Gastrocnemius medialis (tissue), 4 donors: ENCODE measurements at regions not wholly inside any gene's neighbourhood (a gene's known extent, or its start where the extent isn't known, plus 50 kb on each side); places are given as distances from the start of the nearest gene placed in this dataset.

Experiments
- ATAC-seq, 2 donors: fragments of 150-250 bp; one replicate each; pipeline ENCODE4 v1.9.1; 2016
- DNase-seq, 2 donors: peaks; one replicate each; pipeline ENCODE4 v3.0.0-alpha.2; 2019
- H3K27ac ChIP-seq, 4 donors: fragments of 200-600 bp; sonication (generic); 1 replicate in 1 of 4; 2 replicates in 3 of 4; pipeline ENCODE4 v1.5.1; 2016 to 2018; ENCODE audit warnings: mild to moderate bottlenecking in 2 of 4, moderate library complexity in 1 of 4
- H3K27me3 ChIP-seq, 3 donors: fragments of 200-600 bp; sonication (generic) in 2 of 3; 1 replicate in 1 of 3; 2 replicates in 2 of 3; pipeline versions ENCODE4 v1.5.1 to v1.6.0; 2016 to 2019; ENCODE audit warnings: mild to moderate bottlenecking in 1 of 3, moderate library complexity in 1 of 3
- H3K36me3 ChIP-seq, 2 donors: fragments of 200-600 bp; sonication (generic) in 1 of 2; one replicate each; pipeline ENCODE4 v1.5.1; 2017 to 2018
- H3K4me1 ChIP-seq, 2 donors: fragments of 200-600 bp; sonication (generic) in 1 of 2; one replicate each; pipeline ENCODE4 v1.5.1; 2016 to 2017; ENCODE audit warnings: mild to moderate bottlenecking in 2 of 2
- H3K4me3 ChIP-seq, 4 donors: fragments of 200-600 bp; sonication (generic) in 3 of 4; 1 replicate in 1 of 4; 2 replicates in 3 of 4; pipeline ENCODE4 v1.5.1; 2016 to 2019; ENCODE audit warnings: mild to moderate bottlenecking in 2 of 4
- H3K9me3 ChIP-seq, 3 donors: fragments of 200-600 bp; sonication (generic) in 2 of 3; 1 replicate in 1 of 3; 2 replicates in 2 of 3; pipeline ENCODE4 v1.5.1; 2016 to 2019
- POLR2A ChIP-seq, 2 donors: fragments of 450-650 bp; IDR thresholded peaks; one replicate each; pipeline ENCODE4 v1.6.1; 2017; ENCODE audit warnings: antibody characterized with exemption in 2 of 2, mild to moderate bottlenecking in 2 of 2, moderate library complexity in 2 of 2
- in situ Hi-C, 4 donors: fragments of 200-750 bp; cut with MboI; loops; one replicate each; pipeline versions ENCODE4 v1.15.0 to v1.8.0; 2017; ENCODE audit warnings: low sequenced_read_pairs in 4 of 4
- intact Hi-C: fragments of 100-400 bp; cut with DNase I; formaldehyde crosslinking; loops from one replicate; pipeline ENCODE4 v1.15.1; 2023; ENCODE audit warnings: low total_unique reads
- TF ChIP-seq, protein P1 (sequence below), 5 experiments: fragments of 450-650 bp in 3 of 5; fragments of 200-600 bp in 2 of 5; sonication (generic) in 2 of 5; IDR thresholded peaks in 4 of 5; conservative IDR thresholded peaks in 1 of 5; 1 replicate in 4 of 5; 2 replicates in 1 of 5; pipeline ENCODE4 v1.5.1; 2016 to 2019; ENCODE audit warnings: antibody characterized with exemption in 5 of 5, mild to moderate bottlenecking in 3 of 5, moderate library complexity in 3 of 5

DNA sequence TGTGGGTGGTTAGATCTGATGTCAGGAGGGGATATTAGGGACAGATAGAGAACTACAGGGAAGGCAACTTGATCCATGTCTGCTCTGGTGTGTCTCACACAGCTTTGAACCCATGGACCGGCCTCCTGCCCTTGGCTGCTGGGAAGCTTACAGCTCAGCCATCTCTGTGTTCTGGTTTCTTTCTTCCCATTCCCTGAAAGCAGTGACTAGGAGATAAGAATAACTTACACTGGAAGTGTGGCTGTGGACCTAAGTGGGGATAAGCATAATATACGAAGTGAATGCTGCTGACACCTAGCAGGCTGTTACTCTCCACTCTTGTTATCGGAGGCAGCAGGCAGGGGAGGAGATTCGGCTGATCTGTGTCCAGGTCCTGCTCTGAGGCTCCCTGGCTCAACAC is 282.3 kb upstream of the TUT7 start:
- DNase-seq (no peak), ATAC-seq (no peak)
- no peaks in the 10 kb centered on the region for H3K27me3 ChIP-seq
- H3K4me3 ChIP-seq: no peak overlapping the region
- H3K9me3 ChIP-seq: no peaks in the 10 kb centered on the region
- no peak overlapping the region for H3K27ac ChIP-seq
- no peaks in the 10 kb centered on the region for H3K36me3 ChIP-seq
- intact Hi-C loops: no loop called here
- no peaks in the 10 kb centered on the region for H3K4me1 ChIP-seq
- in situ Hi-C loops: loop anchor here in 1 of 4 donors (25.0 kb wide), 2 partner anchors 101 to 676 kb away; no protein-coding TSS in a partner anchor
- TF ChIP-seq, protein P1, sequence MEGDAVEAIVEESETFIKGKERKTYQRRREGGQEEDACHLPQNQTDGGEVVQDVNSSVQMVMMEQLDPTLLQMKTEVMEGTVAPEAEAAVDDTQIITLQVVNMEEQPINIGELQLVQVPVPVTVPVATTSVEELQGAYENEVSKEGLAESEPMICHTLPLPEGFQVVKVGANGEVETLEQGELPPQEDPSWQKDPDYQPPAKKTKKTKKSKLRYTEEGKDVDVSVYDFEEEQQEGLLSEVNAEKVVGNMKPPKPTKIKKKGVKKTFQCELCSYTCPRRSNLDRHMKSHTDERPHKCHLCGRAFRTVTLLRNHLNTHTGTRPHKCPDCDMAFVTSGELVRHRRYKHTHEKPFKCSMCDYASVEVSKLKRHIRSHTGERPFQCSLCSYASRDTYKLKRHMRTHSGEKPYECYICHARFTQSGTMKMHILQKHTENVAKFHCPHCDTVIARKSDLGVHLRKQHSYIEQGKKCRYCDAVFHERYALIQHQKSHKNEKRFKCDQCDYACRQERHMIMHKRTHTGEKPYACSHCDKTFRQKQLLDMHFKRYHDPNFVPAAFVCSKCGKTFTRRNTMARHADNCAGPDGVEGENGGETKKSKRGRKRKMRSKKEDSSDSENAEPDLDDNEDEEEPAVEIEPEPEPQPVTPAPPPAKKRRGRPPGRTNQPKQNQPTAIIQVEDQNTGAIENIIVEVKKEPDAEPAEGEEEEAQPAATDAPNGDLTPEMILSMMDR (IDR thresholded peaks at IDR 0.05 in 4 of 5, conservative IDR thresholded peaks at IDR 0.05 in 1 of 5): no peak
- no peak for TF ChIP-seq POLR2A (IDR thresholded peaks at IDR 0.05)

DNA sequence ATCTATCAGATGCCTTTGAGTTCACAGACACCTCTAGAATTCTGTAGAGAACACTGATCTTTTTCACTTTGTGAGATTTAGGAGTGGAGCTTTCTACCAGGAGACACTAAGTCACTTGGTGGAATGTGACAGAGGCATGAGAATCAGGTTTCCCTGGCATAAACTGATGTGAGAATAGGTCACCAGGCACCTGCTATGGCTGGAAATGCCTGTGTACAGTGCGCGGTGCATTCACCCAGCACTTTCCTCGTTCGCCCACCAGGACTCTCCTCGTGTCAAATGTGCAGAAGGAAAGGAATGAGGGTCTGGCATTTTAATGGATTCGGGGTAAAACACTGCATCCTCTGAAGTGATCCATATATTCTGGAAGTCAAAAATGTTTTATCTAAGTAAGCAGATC is 281.8 kb upstream of the TUT7 start:
- in situ Hi-C loops (loop anchor here in 1 of 4 donors (25.0 kb wide), 2 partner anchors 101 to 676 kb away; no protein-coding TSS in a partner anchor), intact Hi-C loops (no loop called here)
- TF ChIP-seq, protein P1 (IDR thresholded peaks at IDR 0.05 in 4 of 5, conservative IDR thresholded peaks at IDR 0.05 in 1 of 5): no peak
- no peaks in the 10 kb centered on the region for H3K9me3 ChIP-seq
- no peaks in the 10 kb centered on the region for H3K27me3 ChIP-seq
- H3K4me1 ChIP-seq: no peaks in the 10 kb centered on the region
- H3K4me3 ChIP-seq: no peak overlapping the region
- no peaks in the 10 kb centered on the region for H3K36me3 ChIP-seq
- ATAC-seq (no peak), DNase-seq (no peak)
- no peak overlapping the region for H3K27ac ChIP-seq

DNA sequence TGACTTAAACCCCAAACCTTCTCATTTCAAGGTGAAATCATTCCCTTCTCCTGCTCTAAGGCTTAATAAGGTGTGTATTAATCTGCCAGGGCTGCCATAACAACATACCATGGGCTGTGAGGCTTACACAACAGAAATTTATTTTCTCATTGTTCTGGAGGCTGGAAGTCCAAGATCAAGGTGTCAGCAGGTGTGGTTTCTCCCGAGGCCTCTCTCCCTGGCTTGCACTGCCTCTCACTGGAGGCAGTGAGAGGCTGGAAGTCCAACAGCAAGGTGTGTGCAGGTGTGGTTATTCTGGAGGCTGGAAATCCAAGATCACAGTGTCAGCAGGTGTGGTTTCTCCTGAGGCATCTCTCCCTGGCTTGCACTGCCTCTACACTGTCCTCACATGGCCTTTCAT is 280.3 kb upstream of the TUT7 start:
- TF ChIP-seq, protein P1 (IDR thresholded peaks at IDR 0.05 in 4 of 5, conservative IDR thresholded peaks at IDR 0.05 in 1 of 5): no peak
- TF ChIP-seq POLR2A (IDR thresholded peaks at IDR 0.05): no peak
- DNase-seq (no peak), ATAC-seq (no peak)
- Histone ChIP-seq H3K4me1 (no peaks in the 10 kb centered on the region), H3K27me3 (no peaks in the 10 kb centered on the region), H3K4me3 (no peak overlapping the region), H3K9me3 (no peaks in the 10 kb centered on the region), H3K27ac (no peak overlapping the region), H3K36me3 (no peaks in the 10 kb centered on the region)
- in situ Hi-C loops (loop anchor here in 1 of 4 donors (25.0 kb wide), 2 partner anchors 103 to 678 kb away; no protein-coding TSS in a partner anchor), intact Hi-C loops (no loop called here)

DNA sequence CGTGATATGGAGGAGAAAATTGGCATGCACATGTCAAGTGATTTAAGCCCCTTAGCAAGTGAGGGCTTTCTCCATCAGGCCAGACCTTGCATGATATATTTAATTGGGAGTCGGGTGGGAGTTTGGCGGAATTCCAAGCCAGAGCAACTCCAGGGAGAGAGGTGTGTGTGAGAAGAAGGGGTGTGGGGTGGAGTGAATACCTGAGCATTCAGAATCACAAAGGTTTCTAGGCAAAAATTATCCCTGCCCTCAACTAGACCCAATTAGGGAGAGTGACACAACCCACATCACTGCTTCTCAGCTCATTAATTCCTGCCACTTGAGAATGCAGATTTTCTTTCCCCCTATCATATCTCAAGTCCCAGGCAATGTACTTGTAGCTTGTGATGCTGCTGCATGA is 279.7 kb upstream of the TUT7 start:
- in situ Hi-C loops: loop anchor here in 1 of 4 donors (25.0 kb wide), 2 partner anchors 103 to 678 kb away; no protein-coding TSS in a partner anchor
- no peaks in the 10 kb centered on the region for H3K27me3 ChIP-seq
- H3K36me3 ChIP-seq: no peaks in the 10 kb centered on the region
- no peaks in the 10 kb centered on the region for H3K4me1 ChIP-seq
- H3K9me3 ChIP-seq: no peaks in the 10 kb centered on the region
- H3K4me3 ChIP-seq: no peak overlapping the region
- intact Hi-C loops: no loop called here
- no peak for TF ChIP-seq POLR2A (IDR thresholded peaks at IDR 0.05)
- TF ChIP-seq, protein P1 (IDR thresholded peaks at IDR 0.05 in 4 of 5, conservative IDR thresholded peaks at IDR 0.05 in 1 of 5): no peak
- no peak overlapping the region for H3K27ac ChIP-seq
- DNase-seq: no peak
- no peak for ATAC-seq

DNA sequence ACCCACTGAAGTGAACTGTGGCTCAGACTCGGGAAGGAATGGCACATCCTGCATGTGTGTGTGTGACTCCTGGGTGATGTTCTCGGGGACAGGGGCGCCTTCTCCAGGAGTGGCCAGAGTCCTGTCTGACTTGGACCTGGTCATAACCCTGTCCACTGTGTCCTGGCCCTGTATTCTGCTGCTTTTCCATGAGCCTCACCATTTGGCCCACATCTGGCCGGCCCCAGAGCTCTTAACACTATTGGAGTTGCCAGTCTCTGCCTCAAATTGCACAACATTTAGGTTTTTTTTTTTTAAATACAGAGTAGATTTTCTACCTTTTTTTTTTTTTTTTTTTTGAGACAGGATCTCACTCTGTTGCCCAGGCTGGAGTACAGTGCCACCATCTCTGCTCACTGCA is 278.3 kb upstream of the TUT7 start:
- no peaks in the 10 kb centered on the region for H3K27me3 ChIP-seq
- TF ChIP-seq, protein P1 (IDR thresholded peaks at IDR 0.05 in 4 of 5, conservative IDR thresholded peaks at IDR 0.05 in 1 of 5): no peak
- intact Hi-C loops (no loop called here), in situ Hi-C loops (loop anchor here in 1 of 4 donors (25.0 kb wide), 2 partner anchors 105 to 680 kb away; no protein-coding TSS in a partner anchor)
- H3K4me3 ChIP-seq: no peak overlapping the region
- no peaks in the 10 kb centered on the region for H3K9me3 ChIP-seq
- no peak for ATAC-seq
- no peaks in the 10 kb centered on the region for H3K4me1 ChIP-seq
- no peaks in the 10 kb centered on the region for H3K36me3 ChIP-seq
- H3K27ac ChIP-seq: no peak overlapping the region
- no peak for DNase-seq
